Parathyroid adenoma (tissue), 2 donors: ENCODE measurements at regions not wholly inside any gene's neighbourhood (a gene's known extent, or its start where the extent isn't known, plus 50 kb on each side); places are given as distances from the start of the nearest gene placed in this dataset.

Source experiments
- H2AFZ ChIP-seq: fragments of 300-600 bp; sonication (generic); one replicate; pipeline ENCODE4 v1.7.0; 2017; ENCODE audit warnings: antibody characterized with exemption, mild to moderate bottlenecking
- H3K27ac ChIP-seq: fragments of 300-600 bp; sonication (generic); one replicate; pipeline ENCODE4 v1.7.0; 2017
- H3K27me3 ChIP-seq: fragments of 300-600 bp; sonication (generic); one replicate; pipeline ENCODE4 v1.7.0; 2017; ENCODE audit warnings: low read length; ENCODE audit not compliant: control insufficient read depth, insufficient read depth
- H3K36me3 ChIP-seq: fragments of 300-600 bp; sonication (generic); one replicate; pipeline ENCODE4 v1.7.0; 2017; ENCODE audit warnings: low read length; ENCODE audit not compliant: control insufficient read depth, insufficient read depth
- H3K4me1 ChIP-seq: fragments of 300-600 bp; sonication (generic); one replicate; pipeline ENCODE4 v1.7.0; 2017; ENCODE audit warnings: control low read depth
- H3K4me2 ChIP-seq: fragments of 300-600 bp; sonication (generic); one replicate; pipeline ENCODE4 v1.7.0; 2017; ENCODE audit warnings: low read length
- H3K4me3 ChIP-seq: fragments of 300-600 bp; sonication (generic); one replicate; pipeline ENCODE4 v1.7.0; 2017; ENCODE audit warnings: low read depth, low read length
- H3K79me2 ChIP-seq: fragments of 300-600 bp; sonication (generic); one replicate; pipeline ENCODE4 v1.7.0; 2017; ENCODE audit warnings: control low read depth
- H3K9ac ChIP-seq: fragments of 300-600 bp; sonication (generic); one replicate; pipeline ENCODE4 v1.7.0; 2017; ENCODE audit warnings: mild to moderate bottlenecking
- H3K9me3 ChIP-seq: fragments of 300-600 bp; sonication (generic); one replicate; pipeline ENCODE4 v1.7.0; 2017; ENCODE audit warnings: low read length; ENCODE audit not compliant: control insufficient read depth
- CTCF ChIP-seq: fragments of 300-600 bp; sonication (generic); IDR thresholded peaks from one replicate; pipeline ENCODE4 v1.7.0; 2017; ENCODE audit warnings: antibody characterized with exemption, mild to moderate bottlenecking
- donor health status: primary hyperparathyroidism.

GRCh38 chr14:34362641-34363251 lies 99.3 kb downstream of the SPTSSA start:
- H3K27ac ChIP-seq, result no peak overlapping the region
- no peak overlapping the region for H3K9ac ChIP-seq
- TF ChIP-seq CTCF, result no peak

GRCh38 chr14:34361504-34362011 lies 100.5 kb downstream of the SPTSSA start:
- Histone ChIP-seq H3K79me2 (no peaks in the 10 kb centered on the region), H3K4me3 (no peak overlapping the region), H2AFZ (no peak overlapping the region), H3K36me3 (no peaks in the 10 kb centered on the region), H3K27ac (no peak overlapping the region), H3K9ac (no peak overlapping the region), H3K9me3 (no peaks in the 10 kb centered on the region), H3K27me3 (no peaks in the 10 kb centered on the region), H3K4me2 (no peak overlapping the region), H3K4me1 (no peaks in the 10 kb centered on the region)
- no peak for TF ChIP-seq CTCF

More at GRCh38 chr14:34362641-34363251, 99.3 kb downstream of the SPTSSA start:
- no peaks in the 10 kb centered on the region for H3K4me1 ChIP-seq
- H2AFZ ChIP-seq, result no peak overlapping the region
- no peak overlapping the region for H3K4me2 ChIP-seq
- H3K79me2 ChIP-seq, result no peaks in the 10 kb centered on the region
- no peaks in the 10 kb centered on the region for H3K27me3 ChIP-seq
- H3K9me3 ChIP-seq, result no peaks in the 10 kb centered on the region
- H3K4me3 ChIP-seq, result no peak overlapping the region
- no peaks in the 10 kb centered on the region for H3K36me3 ChIP-seq

- no peak for TF ChIP-seq CTCF
- H3K36me3 ChIP-seq, result no peaks in the 10 kb centered on the region
- H2AFZ ChIP-seq, result no peak overlapping the region
- no peaks in the 10 kb centered on the region for H3K79me2 ChIP-seq
- no peak overlapping the region for H3K9ac ChIP-seq
- H3K4me3 ChIP-seq, result no peak overlapping the region
- no peak overlapping the region for H3K27ac ChIP-seq
- H3K4me2 ChIP-seq, result no peak overlapping the region
- no peaks in the 10 kb centered on the region for H3K27me3 ChIP-seq
- H3K4me1 ChIP-seq, result no peaks in the 10 kb centered on the region
- H3K9me3 ChIP-seq, result no peaks in the 10 kb centered on the region
These were observed 102.5 kb downstream of the SPTSSA start for GRCh38 chr14:34359420-34360117.

GRCh38 chr14:34356264-34356654 lies 105.8 kb downstream of the SPTSSA start:
- H3K4me2 ChIP-seq, result no peak overlapping the region
- no peak overlapping the region for H3K9ac ChIP-seq
- no peak for TF ChIP-seq CTCF
- no peak overlapping the region for H3K27ac ChIP-seq
- H3K79me2 ChIP-seq, result no peaks in the 10 kb centered on the region
- no peaks in the 10 kb centered on the region for H3K4me1 ChIP-seq
- H3K9me3 ChIP-seq, result no peaks in the 10 kb centered on the region
- no peaks in the 10 kb centered on the region for H3K36me3 ChIP-seq
- no peak overlapping the region for H3K4me3 ChIP-seq
- no peak overlapping the region for H2AFZ ChIP-seq
- no peaks in the 10 kb centered on the region for H3K27me3 ChIP-seq
